ENCODE measurements at regions not wholly inside any gene's neighbourhood (a gene's known extent, or its start where the extent isn't known, plus 50 kb on each side); places are given as distances from the start of the nearest gene placed in this dataset.

DNA sequence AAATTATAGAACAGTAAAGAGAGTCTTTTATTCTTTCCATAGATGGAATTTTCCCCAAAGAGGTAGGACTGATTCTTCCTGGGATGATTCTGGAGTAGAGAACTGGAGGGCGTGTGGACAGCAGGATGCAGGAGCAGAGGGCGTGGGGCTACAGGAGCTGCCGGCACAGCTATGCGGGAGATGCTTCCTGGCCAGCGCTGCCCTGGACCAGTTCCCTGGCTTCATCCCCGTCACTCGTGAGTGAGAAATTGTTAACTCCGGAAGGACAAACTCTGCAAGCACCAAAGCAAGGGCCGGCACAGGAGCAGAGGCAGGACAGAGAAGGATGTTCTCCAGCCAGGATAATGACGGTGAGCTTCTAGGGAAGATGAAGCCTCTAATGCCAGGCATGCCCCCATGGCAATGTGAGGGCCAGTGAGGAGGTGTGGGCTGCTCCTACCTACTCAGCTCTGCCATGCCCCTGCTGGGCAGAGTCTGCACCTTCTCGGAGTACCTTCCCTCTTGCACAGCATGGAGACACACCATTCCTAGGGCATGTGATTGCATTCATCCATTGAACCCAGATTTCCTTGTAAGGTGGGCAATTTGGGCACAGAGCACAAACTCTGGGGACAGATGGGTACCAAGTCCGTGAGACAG, 760.9 kb upstream of the IGFBP3 start:
- intact Hi-C loops (cut with DNase I; ENCODE audit: low total_unique reads) = no loop called here
- Histone ChIP-seq H3K36me3 (no peaks in the 10 kb centered on the region), H3K9me3 (no peaks in the 10 kb centered on the region), H3K4me1 (no peaks in the 10 kb centered on the region), H3K27ac (no peak overlapping the region), H3K27me3 (no peaks in the 10 kb centered on the region), H3K4me3 (no peak overlapping the region)
- in situ Hi-C loops (cut with MboI; ENCODE audit: low sequenced_read_pairs in 4 of 4) = no loop called here
- TF ChIP-seq, protein P1, sequence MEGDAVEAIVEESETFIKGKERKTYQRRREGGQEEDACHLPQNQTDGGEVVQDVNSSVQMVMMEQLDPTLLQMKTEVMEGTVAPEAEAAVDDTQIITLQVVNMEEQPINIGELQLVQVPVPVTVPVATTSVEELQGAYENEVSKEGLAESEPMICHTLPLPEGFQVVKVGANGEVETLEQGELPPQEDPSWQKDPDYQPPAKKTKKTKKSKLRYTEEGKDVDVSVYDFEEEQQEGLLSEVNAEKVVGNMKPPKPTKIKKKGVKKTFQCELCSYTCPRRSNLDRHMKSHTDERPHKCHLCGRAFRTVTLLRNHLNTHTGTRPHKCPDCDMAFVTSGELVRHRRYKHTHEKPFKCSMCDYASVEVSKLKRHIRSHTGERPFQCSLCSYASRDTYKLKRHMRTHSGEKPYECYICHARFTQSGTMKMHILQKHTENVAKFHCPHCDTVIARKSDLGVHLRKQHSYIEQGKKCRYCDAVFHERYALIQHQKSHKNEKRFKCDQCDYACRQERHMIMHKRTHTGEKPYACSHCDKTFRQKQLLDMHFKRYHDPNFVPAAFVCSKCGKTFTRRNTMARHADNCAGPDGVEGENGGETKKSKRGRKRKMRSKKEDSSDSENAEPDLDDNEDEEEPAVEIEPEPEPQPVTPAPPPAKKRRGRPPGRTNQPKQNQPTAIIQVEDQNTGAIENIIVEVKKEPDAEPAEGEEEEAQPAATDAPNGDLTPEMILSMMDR (IDR thresholded peaks at IDR 0.05 in 4 of 5, conservative IDR thresholded peaks at IDR 0.05 in 1 of 5) = no peak
- no peak for TF ChIP-seq POLR2A (IDR thresholded peaks at IDR 0.05)
- ATAC-seq (no peak), DNase-seq (peak; percentile 5 to 19)

DNA sequence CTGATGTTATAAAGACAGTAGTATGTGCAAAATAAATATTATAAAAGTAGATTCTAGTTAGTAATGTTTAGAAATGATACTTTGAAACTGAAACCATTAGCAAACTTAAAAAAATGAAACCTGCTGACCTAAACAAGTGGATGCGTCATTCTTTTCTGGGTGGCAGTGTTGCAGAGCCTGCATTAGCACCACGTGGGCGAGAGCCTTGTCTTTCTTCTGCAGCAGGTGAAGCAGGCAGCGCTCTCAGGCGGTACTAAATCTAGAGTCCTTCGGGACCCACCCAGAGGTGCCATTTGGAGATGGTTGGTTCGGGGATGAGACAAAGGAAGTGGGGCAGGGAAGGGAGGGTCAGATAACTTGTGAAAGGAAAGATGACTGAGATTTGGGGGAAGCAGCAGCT, 759.1 kb upstream of the IGFBP3 start:
- Histone ChIP-seq H3K4me1 (no peaks in the 10 kb centered on the region), H3K27ac (no peak overlapping the region), H3K36me3 (no peaks in the 10 kb centered on the region), H3K27me3 (no peaks in the 10 kb centered on the region), H3K4me3 (no peak overlapping the region), H3K9me3 (no peaks in the 10 kb centered on the region)
- intact Hi-C loops (cut with DNase I; ENCODE audit: low total_unique reads) = no loop called here
- in situ Hi-C loops (cut with MboI; ENCODE audit: low sequenced_read_pairs in 4 of 4) = no loop called here
- ATAC-seq (no peak), DNase-seq (no peak)
- no peak for TF ChIP-seq POLR2A (IDR thresholded peaks at IDR 0.05)
- TF ChIP-seq, protein P1 (IDR thresholded peaks at IDR 0.05 in 4 of 5, conservative IDR thresholded peaks at IDR 0.05 in 1 of 5) = no peak

DNA sequence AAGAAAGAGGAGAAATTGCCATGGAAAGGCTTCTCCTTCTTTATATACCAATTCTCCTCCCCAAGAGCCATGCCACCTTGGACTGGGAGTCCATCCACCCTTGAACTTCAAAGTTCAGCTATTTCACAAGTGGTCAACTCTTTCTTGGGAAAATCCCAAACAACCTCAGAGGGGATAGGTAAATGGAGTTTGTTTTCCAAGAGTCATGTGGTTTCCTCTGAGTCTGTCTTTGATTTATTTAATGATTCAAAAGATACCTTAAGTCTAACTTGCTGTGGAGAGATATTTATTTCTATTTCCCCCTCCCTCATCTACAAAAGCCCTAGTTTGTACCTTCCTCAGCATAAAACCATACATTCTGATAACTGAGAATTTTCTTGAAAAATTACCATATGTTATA, 758.6 kb upstream of the IGFBP3 start:
- in situ Hi-C loops (cut with MboI; ENCODE audit: low sequenced_read_pairs in 4 of 4) = no loop called here
- no peak for ATAC-seq

DNA sequence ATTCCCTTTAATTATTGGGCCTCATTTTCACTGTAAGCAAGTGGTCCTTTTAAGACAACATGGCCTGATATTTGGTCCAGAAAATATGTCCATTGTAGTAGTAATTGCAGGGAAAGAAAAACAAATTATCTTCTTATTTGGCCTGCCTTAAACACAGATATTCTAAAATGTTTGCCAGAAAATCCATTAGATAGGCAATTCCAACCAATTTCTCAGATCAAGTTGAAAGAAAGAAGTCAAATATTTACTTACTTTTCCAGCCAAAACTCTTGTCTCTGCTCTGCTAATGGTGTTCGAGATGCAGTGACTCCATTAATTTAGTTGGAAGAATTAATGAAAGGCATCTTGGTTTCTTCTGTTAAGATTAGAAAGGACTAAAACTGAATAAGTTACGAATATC, 757.3 kb upstream of the IGFBP3 start:
- ATAC-seq = no peak
- in situ Hi-C loops (cut with MboI; ENCODE audit: low sequenced_read_pairs in 4 of 4) = no loop called here
- intact Hi-C loops (cut with DNase I; ENCODE audit: low total_unique reads) = no loop called here

More for the DNA sequence above, 758.6 kb upstream of the IGFBP3 start:
- H3K27ac ChIP-seq = no peak overlapping the region
- H3K4me1 ChIP-seq = no peaks in the 10 kb centered on the region
- H3K27me3 ChIP-seq = no peaks in the 10 kb centered on the region
- DNase-seq = no peak
- intact Hi-C loops (cut with DNase I; ENCODE audit: low total_unique reads) = no loop called here
- TF ChIP-seq POLR2A (IDR thresholded peaks at IDR 0.05) = no peak
- TF ChIP-seq, protein P1 (IDR thresholded peaks at IDR 0.05 in 4 of 5, conservative IDR thresholded peaks at IDR 0.05 in 1 of 5) = no peak
- no peaks in the 10 kb centered on the region for H3K9me3 ChIP-seq
- H3K36me3 ChIP-seq = no peaks in the 10 kb centered on the region
- H3K4me3 ChIP-seq = no peak overlapping the region

More for the DNA sequence above, 757.3 kb upstream of the IGFBP3 start:
- no peaks in the 10 kb centered on the region for H3K27me3 ChIP-seq
- no peaks in the 10 kb centered on the region for H3K4me1 ChIP-seq
- H3K9me3 ChIP-seq = no peaks in the 10 kb centered on the region
- TF ChIP-seq, protein P1 (IDR thresholded peaks at IDR 0.05 in 4 of 5, conservative IDR thresholded peaks at IDR 0.05 in 1 of 5) = no peak
- no peak for TF ChIP-seq POLR2A (IDR thresholded peaks at IDR 0.05)
- no peak for DNase-seq
- H3K4me3 ChIP-seq = no peak overlapping the region
- H3K36me3 ChIP-seq = no peaks in the 10 kb centered on the region
- no peak overlapping the region for H3K27ac ChIP-seq
